ENCODE measurements at regions not wholly inside any gene's neighbourhood (a gene's known extent, or its start where the extent isn't known, plus 50 kb on each side); places are given as distances from the start of the nearest gene placed in this dataset.

DNA sequence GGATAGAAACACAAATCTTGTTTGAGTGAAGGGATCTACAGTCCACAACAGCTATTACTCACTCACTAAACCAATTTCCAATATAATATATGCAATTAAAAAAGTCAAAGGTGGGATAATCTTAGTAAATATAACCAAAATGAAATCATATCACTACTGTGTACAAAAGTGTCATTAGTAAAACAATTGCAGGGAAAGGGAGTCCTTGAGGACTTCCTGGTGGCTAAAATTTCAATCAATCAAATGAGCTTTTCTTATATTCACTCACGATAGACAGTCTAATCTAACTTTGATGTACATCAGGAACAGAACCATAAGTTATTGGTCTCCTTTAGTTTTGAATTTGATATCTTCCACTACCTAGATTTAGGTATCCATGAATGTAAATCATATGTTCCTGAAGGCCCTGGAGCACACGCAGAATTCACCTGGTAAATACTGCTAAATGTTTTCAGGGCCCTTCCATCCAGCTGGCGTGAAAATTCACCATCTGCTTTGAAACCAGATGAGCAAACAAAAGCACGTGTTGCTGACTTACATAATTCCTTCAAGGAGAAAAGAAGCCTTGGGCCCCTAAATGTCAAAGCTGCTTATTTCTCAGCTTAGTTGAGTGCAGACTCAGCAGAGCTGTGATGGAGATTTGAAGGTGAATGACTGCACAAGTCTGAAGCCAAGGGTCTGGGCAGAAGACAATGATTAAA, 159.3 kb upstream of the TMEM196 start (continued):
- no peak for TF ChIP-seq ZNF462 (CRISPR knock-in tag; IDR thresholded peaks at IDR 0.05)
- no peak for TF ChIP-seq REST (IDR thresholded peaks at IDR 0.05; ENCODE audit: unreplicated experiment)
- TF ChIP-seq STAT1 (IDR thresholded peaks at IDR 0.05; ENCODE audit: unreplicated experiment), result no peak
- TF ChIP-seq EZH2 (IDR thresholded peaks at IDR 0.05; ENCODE audit: low read depth, unreplicated experiment), result no peak

GRCh38 chr7:19930851-19931250, 157.4 kb upstream of the TMEM196 start:
- Mint-ChIP-seq H3K27ac (no peak overlapping the region), H3K4me1 (no peaks in the 10 kb centered on the region), H3K9me3 (no peaks in the 10 kb centered on the region), H3K36me3 (ENCODE audit: low read depth) (no peaks in the 10 kb centered on the region), H3K4me3 (no peak overlapping the region), H3K27me3 (ENCODE audit: insufficient read depth, low read depth, poor library complexity) (no peaks in the 10 kb centered on the region)
- no peaks in the 10 kb centered on the region for H3K27me3 ChIP-seq (ENCODE audit: insufficient read depth)
- no peaks in the 10 kb centered on the region for H3K9me2 ChIP-seq (ENCODE audit: insufficient read depth)
- H3K27ac ChIP-seq (ENCODE audit: low read depth), result no peak overlapping the region
- ATAC-seq (no peak), DNase-seq (ENCODE audit: low spot score) (no peak)
- no peak overlapping the region for H2AFZ ChIP-seq
- H3F3A ChIP-seq (replicated peaks; ENCODE audit: low read depth), result no peaks in the 10 kb centered on the region
- H3K79me2 ChIP-seq (replicated peaks; ENCODE audit: insufficient read depth), result no peaks in the 10 kb centered on the region
- H3K4me2 ChIP-seq, result no peak overlapping the region
- H4K20me1 ChIP-seq (replicated peaks; ENCODE audit: insufficient read depth), result no peaks in the 10 kb centered on the region
- no peak overlapping the region for H3K4me3 ChIP-seq
- no peaks in the 10 kb centered on the region for H3K4me1 ChIP-seq (ENCODE audit: insufficient read depth)
- H3K36me3 ChIP-seq (ENCODE audit: insufficient read depth), result no peaks in the 10 kb centered on the region
- TF ChIP-seq POLR2AphosphoS5 (IDR thresholded peaks at IDR 0.05; ENCODE audit: low read depth) (no peak), CREB1 (CRISPR knock-in tag; IDR thresholded peaks at IDR 0.05; ENCODE audit: low read depth) (no peak), NANOG (IDR thresholded peaks at IDR 0.05; ENCODE audit: borderline replicate concordance) (no peak), ETS1 (IDR thresholded peaks at IDR 0.05) (no peak), EZH2 (IDR thresholded peaks at IDR 0.05; ENCODE audit: low read depth, unreplicated experiment) (no peak), STAT1 (IDR thresholded peaks at IDR 0.05; ENCODE audit: unreplicated experiment) (no peak), EZH2phosphoT487 (IDR thresholded peaks at IDR 0.05; ENCODE audit: unreplicated experiment) (no peak)

All from GM23338 (cell line).